ENCODE measurements at regions not wholly inside any gene's neighbourhood (a gene's known extent, or its start where the extent isn't known, plus 50 kb on each side); places are given as distances from the start of the nearest gene placed in this dataset.
"Not testable (repeated sequence)": the region's sequence is repeated elsewhere in the genome, so short reads cannot be mapped to it uniquely, and the experiment has no call there.

- TF ChIP-seq RCOR1 (IDR thresholded peaks at IDR 0.05; ENCODE audit: low read length); CTCF (IDR thresholded peaks at IDR 0.05); MAX (IDR thresholded peaks at IDR 0.05; ENCODE audit: low read depth); EP300 (IDR thresholded peaks at IDR 0.05; ENCODE audit: borderline replicate concordance in 1 of 2, low read depth in 1 of 2, low read length in 1 of 2): not testable (repeated sequence)
These were observed 65.6 kb upstream of the PTPN20 start for GRCh38 chr10:46845640-46846039.
